NCI-H524 (cell line): ENCODE measurements at regions not wholly inside any gene's neighbourhood (a gene's known extent, or its start where the extent isn't known, plus 50 kb on each side); places are given as distances from the start of the nearest gene placed in this dataset.
A peak's percentile ranks its signal among the peaks of the same experiment; 100 is the strongest.

Experiments used
- DNase-seq, 2 experiments: peaks; one replicate each; lab custom pipeline; 2025; lab: John Stamatoyannopoulos, UW

DNA sequence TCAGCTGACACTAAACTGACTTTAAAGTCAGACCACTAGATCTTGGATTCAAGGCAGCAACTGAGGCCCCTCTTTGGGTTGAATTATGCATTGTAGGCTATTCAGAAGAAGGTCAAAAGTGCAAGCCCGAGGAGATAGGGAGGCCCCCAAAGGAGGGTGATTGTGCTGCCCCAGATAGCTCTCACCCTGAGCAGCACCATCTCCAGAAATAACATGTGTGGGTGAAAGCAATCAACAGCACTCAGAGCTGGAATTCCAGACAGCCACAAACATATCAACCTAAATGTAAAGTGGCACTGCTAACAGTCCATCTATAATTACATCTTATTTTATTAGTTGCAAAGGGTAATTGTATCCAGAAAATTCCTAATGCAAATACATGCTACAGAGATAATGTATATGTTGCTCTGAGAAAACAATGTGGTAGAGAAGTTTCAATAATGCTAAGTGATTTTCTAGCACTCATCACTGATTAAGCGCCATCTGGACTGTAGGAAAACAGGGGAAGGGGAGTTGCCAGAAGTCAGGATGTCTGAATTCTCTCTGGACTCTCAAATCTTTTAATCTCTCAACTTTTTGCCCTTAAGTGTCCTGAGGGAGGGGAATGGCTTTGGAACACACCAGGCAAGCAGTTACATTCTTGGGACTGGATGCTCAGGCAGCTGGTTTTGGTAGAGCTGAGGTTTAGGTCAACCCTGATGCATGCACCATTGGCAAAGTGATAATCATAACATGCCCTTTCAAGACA, 61.8 kb upstream of the SFRP2 start:
- DNase-seq: peak in 1 of 2 experiments; percentile 48

DNA sequence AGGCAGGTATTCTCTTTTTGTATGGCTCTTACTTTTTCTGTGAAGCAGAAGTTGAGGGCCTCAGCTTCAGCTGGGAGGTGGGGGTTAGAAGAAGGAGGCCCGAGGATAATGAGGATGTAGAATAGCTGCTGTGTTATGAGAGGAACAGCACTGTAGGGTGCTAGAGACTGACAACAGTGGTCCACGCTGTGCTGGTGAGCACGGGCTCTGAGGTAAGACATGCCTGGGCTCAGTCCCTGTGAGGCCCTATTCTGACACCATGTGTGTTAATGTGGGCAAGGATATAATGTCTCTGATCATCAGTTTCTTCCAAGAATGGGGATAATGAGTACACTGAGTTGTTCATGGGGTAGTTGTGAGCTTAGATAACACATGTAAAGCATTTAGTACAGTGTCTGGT, 55.3 kb upstream of the SFRP2 start:
- DNase-seq: no peak
